PC-3 (cell line): ENCODE measurements at regions not wholly inside any gene's neighbourhood (a gene's known extent, or its start where the extent isn't known, plus 50 kb on each side); places are given as distances from the start of the nearest gene placed in this dataset.

Experiments
- ATAC-seq: fragments of 200-7000 bp; cut with Tn5 transposase; 2 replicates; pipeline ENCODE4 v1.9.1; 2020; ENCODE audit warnings: mild to moderate bottlenecking, moderate library complexity
- BruUV-seq: library from RNA; stranded (reverse); fragments of 400-500 nt; replicated peaks from 2 replicates; lab custom pipeline; 2021; lab: Mats Ljungman, UMichigan
- CTCF ChIA-PET: fragments of 300-600 bp; sonication (Branson Sonifier 250); formaldehyde crosslinking; loops from one replicate; lab custom pipeline; 2022; ENCODE audit warnings: antibody characterized with exemption; lab: Charles Lee
- POLR2A ChIA-PET: fragments of 300-600 bp; sonication (Branson Sonifier 250); formaldehyde crosslinking; loops from one replicate; lab custom pipeline; 2022; ENCODE audit warnings: antibody characterized with exemption; ENCODE audit not compliant: unreplicated experiment; lab: Charles Lee
- DNase-seq: peaks from one replicate; pipeline ENCODE4 v3.0.0-alpha.2; 2015
- H2AFZ ChIP-seq: fragments of 300-600 bp; sonication (generic); 2 replicates; pipeline ENCODE4 v1.6.0; 2016; ENCODE audit warnings: antibody characterized with exemption, low read length
- H3F3A ChIP-seq: fragments of 300-600 bp; sonication (generic); one replicate; pipeline ENCODE4 v1.6.0; 2017; ENCODE audit warnings: antibody characterized with exemption, low read length, control low read depth, mild to moderate bottlenecking; ENCODE audit not compliant: unreplicated experiment
- H3K27ac ChIP-seq: fragments of 300-600 bp; sonication (generic); 2 replicates; pipeline ENCODE4 v1.5.1; 2016; ENCODE audit warnings: mild to moderate bottlenecking, low read length
- H3K27me3 ChIP-seq: fragments of 300-600 bp; sonication (generic); 2 replicates; pipeline ENCODE4 v1.6.1; 2016; ENCODE audit warnings: low read length, mixed read lengths
- H3K36me3 ChIP-seq: fragments of 300-600 bp; sonication (generic); 2 replicates; pipeline ENCODE4 v1.6.1; 2016; ENCODE audit warnings: low read depth, mixed run types, low read length, mixed read lengths
- H3K4me1 ChIP-seq: fragments of 300-600 bp; sonication (generic); 2 replicates; pipeline ENCODE4 v1.5.1; 2016; ENCODE audit warnings: low read length; ENCODE audit not compliant: insufficient read depth
- H3K4me2 ChIP-seq: fragments of 300-600 bp; sonication (generic); 2 replicates; pipeline ENCODE4 v1.6.0; 2016; ENCODE audit warnings: low read length
- H3K4me3 ChIP-seq: fragments of 300-600 bp; sonication (generic); 2 replicates; pipeline ENCODE4 v1.5.1; 2016; ENCODE audit warnings: mild to moderate bottlenecking, low read length, mixed read lengths
- H3K79me2 ChIP-seq: fragments of 300-600 bp; sonication (generic); 2 replicates; pipeline ENCODE4 v1.6.1; 2017; ENCODE audit warnings: low read length, mixed read lengths
- H3K9ac ChIP-seq: fragments of 300-600 bp; sonication (generic); 2 replicates; pipeline ENCODE4 v1.6.0; 2016; ENCODE audit warnings: mild to moderate bottlenecking, low read length
- H3K9me2 ChIP-seq: fragments of 300-600 bp; sonication (generic); replicated peaks from 2 replicates; pipeline ENCODE4 v1.6.1; 2016; ENCODE audit warnings: mixed run types, low read length, mixed read lengths
- H3K9me3 ChIP-seq: fragments of 300-600 bp; sonication (generic); 2 replicates; pipeline ENCODE4 v1.6.1; 2016; ENCODE audit warnings: low read length, mixed read lengths
- H4K20me1 ChIP-seq: fragments of 300-600 bp; sonication (generic); 2 replicates; pipeline ENCODE4 v1.6.1; 2016; ENCODE audit warnings: low read length, mixed read lengths
- EZH2 ChIP-seq: fragments of 300-600 bp; sonication (generic); IDR thresholded peaks from one replicate; pipeline ENCODE4 v1.6.1; 2017; ENCODE audit warnings: antibody characterized with exemption, mild to moderate bottlenecking, low read length; ENCODE audit not compliant: unreplicated experiment
- EZH2phosphoT487 ChIP-seq: fragments of 300-600 bp; sonication (generic); IDR thresholded peaks from 2 replicates; pipeline ENCODE4 v1.6.1; 2018; ENCODE audit warnings: mild to moderate bottlenecking, antibody characterized with exemption, low read length, borderline replicate concordance
- intact Hi-C: fragments of 100-400 bp; cut with micrococcal nuclease; formaldehyde crosslinking; loops from 2 replicates; pipeline ENCODE4 v1.9.0; 2023
- TF ChIP-seq, protein P1 (sequence below): fragments of 300-600 bp; sonication (generic); conservative IDR thresholded peaks from 2 replicates; pipeline ENCODE4 v1.5.1; 2017; ENCODE audit warnings: antibody characterized with exemption, low read depth, mild to moderate bottlenecking, low read length

DNA sequence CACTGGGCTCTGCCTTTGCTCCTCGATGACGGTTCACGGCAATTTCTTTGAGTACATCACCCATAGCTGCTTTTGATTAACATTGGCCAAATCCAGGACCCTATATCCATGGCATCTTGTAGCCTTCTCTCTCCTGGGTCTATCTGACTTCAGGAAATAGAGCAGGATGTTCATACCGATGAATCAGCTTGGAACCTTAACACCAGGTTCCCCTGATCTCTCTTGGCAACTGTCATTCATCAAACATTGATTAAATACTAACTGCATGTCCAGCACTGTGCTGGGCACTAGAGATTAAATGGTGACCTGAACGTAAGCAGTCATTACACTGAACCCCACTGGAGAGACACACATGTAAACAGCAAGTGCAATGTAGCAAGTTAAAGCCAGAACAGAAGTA lies 77.0 kb upstream of the MED13L start:
- BruUV-seq = no TSS peak
- Histone ChIP-seq H3K9ac (no peak overlapping the region), H4K20me1 (no peaks in the 10 kb centered on the region), H3K79me2 (no peaks in the 10 kb centered on the region), H3K4me1 (no peaks in the 10 kb centered on the region), H3K4me2 (no peak overlapping the region), H3F3A (no peaks in the 10 kb centered on the region), H3K4me3 (no peak overlapping the region), H3K9me3 (no peaks in the 10 kb centered on the region), H2AFZ (no peak overlapping the region), H3K9me2 (no peaks in the 10 kb centered on the region), H3K36me3 (no peaks in the 10 kb centered on the region), H3K27me3 (no peaks in the 10 kb centered on the region), H3K27ac (no peak overlapping the region)
- DNase-seq (no peak), ATAC-seq (no peak)
- ChIA-PET CTCF (no interaction called here), POLR2A (no interaction called here)
- intact Hi-C loops = no loop called here
- TF ChIP-seq EZH2 = no peak

DNA sequence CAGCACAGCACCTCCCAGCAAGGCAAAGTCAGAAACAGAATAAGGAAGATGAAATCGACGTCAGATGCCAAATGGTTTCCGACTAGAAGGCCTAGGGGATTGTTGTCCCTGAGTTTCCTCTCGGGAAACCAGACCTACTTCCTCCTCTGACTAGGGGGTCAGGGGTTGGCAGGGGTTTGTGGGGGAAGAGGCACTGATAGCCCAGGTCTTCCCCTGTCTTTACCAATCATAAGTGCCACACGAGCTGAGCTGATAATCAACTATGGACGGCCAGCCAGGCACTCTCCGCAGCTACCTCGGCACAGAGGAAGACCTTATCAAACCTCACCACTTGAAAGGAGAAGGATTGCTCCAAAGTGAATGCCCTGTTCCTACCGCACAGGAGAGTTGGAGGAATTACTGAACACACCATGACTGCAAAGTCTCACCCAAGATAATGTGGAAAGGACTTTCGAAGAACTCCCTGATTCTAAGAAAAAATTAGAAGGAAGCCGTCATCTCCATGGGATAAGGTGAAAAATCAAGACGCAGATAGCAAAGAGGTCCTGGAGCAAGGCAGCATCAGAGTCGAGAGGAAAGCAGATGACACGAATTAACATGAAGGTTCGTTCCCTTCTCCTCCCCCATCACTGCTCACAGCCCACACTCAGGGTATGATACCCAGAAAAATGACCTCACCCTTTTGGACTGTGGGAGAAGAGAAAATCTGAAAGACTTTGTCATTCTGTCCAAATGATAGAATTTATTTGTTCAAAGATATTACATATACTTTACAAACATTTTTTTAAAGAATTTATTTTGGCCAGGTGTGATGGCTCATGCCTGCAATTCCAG lies 77.7 kb upstream of the MED13L start:
- no peak overlapping the region for H3K4me2 ChIP-seq
- ChIA-PET POLR2A (no interaction called here), CTCF (no interaction called here)
- no peak for TF ChIP-seq EZH2phosphoT487
- TF ChIP-seq, protein P1, sequence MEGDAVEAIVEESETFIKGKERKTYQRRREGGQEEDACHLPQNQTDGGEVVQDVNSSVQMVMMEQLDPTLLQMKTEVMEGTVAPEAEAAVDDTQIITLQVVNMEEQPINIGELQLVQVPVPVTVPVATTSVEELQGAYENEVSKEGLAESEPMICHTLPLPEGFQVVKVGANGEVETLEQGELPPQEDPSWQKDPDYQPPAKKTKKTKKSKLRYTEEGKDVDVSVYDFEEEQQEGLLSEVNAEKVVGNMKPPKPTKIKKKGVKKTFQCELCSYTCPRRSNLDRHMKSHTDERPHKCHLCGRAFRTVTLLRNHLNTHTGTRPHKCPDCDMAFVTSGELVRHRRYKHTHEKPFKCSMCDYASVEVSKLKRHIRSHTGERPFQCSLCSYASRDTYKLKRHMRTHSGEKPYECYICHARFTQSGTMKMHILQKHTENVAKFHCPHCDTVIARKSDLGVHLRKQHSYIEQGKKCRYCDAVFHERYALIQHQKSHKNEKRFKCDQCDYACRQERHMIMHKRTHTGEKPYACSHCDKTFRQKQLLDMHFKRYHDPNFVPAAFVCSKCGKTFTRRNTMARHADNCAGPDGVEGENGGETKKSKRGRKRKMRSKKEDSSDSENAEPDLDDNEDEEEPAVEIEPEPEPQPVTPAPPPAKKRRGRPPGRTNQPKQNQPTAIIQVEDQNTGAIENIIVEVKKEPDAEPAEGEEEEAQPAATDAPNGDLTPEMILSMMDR = no peak
- no peak for TF ChIP-seq EZH2
- no peaks in the 10 kb centered on the region for H3K27me3 ChIP-seq
- ATAC-seq (no peak), DNase-seq (no peak)
- no peaks in the 10 kb centered on the region for H3F3A ChIP-seq
- H3K9ac ChIP-seq = no peak overlapping the region
- no peaks in the 10 kb centered on the region for H3K9me2 ChIP-seq
- H2AFZ ChIP-seq = no peak overlapping the region
- no peak overlapping the region for H3K27ac ChIP-seq
- H3K9me3 ChIP-seq = no peaks in the 10 kb centered on the region
- no peaks in the 10 kb centered on the region for H3K36me3 ChIP-seq
- H4K20me1 ChIP-seq = no peaks in the 10 kb centered on the region
- no TSS peak for BruUV-seq
- H3K4me3 ChIP-seq = no peak overlapping the region
- no peaks in the 10 kb centered on the region for H3K4me1 ChIP-seq
- no peaks in the 10 kb centered on the region for H3K79me2 ChIP-seq
- intact Hi-C loops = no loop called here

DNA sequence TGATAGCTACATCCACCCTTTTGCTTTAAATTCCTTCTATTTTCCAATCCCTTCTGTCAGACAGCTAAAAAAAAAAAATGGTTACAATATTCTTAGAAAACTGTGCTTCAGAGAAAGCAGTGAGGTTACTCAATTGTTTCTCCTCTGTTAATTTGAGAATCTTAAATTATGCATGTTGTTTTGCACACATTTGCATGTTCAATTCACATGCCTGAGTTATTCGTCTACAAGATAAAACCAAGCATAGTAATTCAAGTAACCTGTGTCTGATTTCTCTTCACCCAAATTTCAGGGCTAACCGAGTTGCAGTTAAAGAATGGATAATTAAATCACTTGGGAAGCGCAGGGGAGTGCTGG lies 81.0 kb upstream of the MED13L start:
- H3K4me3 ChIP-seq = no peak overlapping the region
- H3K27me3 ChIP-seq = no peaks in the 10 kb centered on the region
- no TSS peak for BruUV-seq
- DNase-seq (no peak), ATAC-seq (no peak)
- no peak overlapping the region for H3K4me2 ChIP-seq
- no peaks in the 10 kb centered on the region for H4K20me1 ChIP-seq
- intact Hi-C loops = no loop called here
- H3K9me3 ChIP-seq = no peaks in the 10 kb centered on the region
- POLR2A ChIA-PET = no interaction called here
- CTCF ChIA-PET = no interaction called here
- H3K27ac ChIP-seq = no peak overlapping the region
- H3K4me1 ChIP-seq = no peaks in the 10 kb centered on the region
- no peaks in the 10 kb centered on the region for H3F3A ChIP-seq
- H3K9ac ChIP-seq = no peak overlapping the region
- TF ChIP-seq, protein P1 = no peak
- TF ChIP-seq EZH2 (no peak), EZH2phosphoT487 (no peak)
- H3K9me2 ChIP-seq = no peaks in the 10 kb centered on the region
- H2AFZ ChIP-seq = no peak overlapping the region
- H3K36me3 ChIP-seq = no peaks in the 10 kb centered on the region
- no peaks in the 10 kb centered on the region for H3K79me2 ChIP-seq
